ENCODE measurements at regions not wholly inside any gene's neighbourhood (a gene's known extent, or its start where the extent isn't known, plus 50 kb on each side); places are given as distances from the start of the nearest gene placed in this dataset.
"Not testable (repeated sequence)": the region's sequence is repeated elsewhere in the genome, so short reads cannot be mapped to it uniquely, and the experiment has no call there.

GRCh38 chr4:189566271-189566670 lies 374.4 kb upstream of the FRG1 start:
- DNase-seq: not testable (repeated sequence)

- peak; percentile 15 for DNase-seq
These were observed 373.8 kb upstream of the FRG1 start for GRCh38 chr4:189566900-189567299.

GRCh38 chr4:189579645-189580044 lies 361.0 kb upstream of the FRG1 start:
- not testable (repeated sequence) for DNase-seq

- not testable (repeated sequence) for DNase-seq
These were observed 353.6 kb upstream of the FRG1 start for GRCh38 chr4:189586908-189587632.

GRCh38 chr4:189589201-189589600 lies 351.5 kb upstream of the FRG1 start:
- DNase-seq: not testable (repeated sequence)

- DNase-seq: no peak
These were observed 347.8 kb upstream of the FRG1 start for GRCh38 chr4:189592890-189593289.

- no peak for DNase-seq
These were observed 343.3 kb upstream of the FRG1 start for GRCh38 chr4:189597341-189597740.

GRCh38 chr4:189600264-189600663 lies 340.4 kb upstream of the FRG1 start:
- no peak for DNase-seq

- no peak for DNase-seq
These were observed 339.8 kb upstream of the FRG1 start for GRCh38 chr4:189600718-189601435.

GRCh38 chr4:189602827-189603226 lies 337.8 kb upstream of the FRG1 start:
- DNase-seq: not testable (repeated sequence)

GRCh38 chr4:189610571-189610970 lies 330.1 kb upstream of the FRG1 start:
- not testable (repeated sequence) for DNase-seq

- DNase-seq: no peak
These were observed 327.5 kb upstream of the FRG1 start for GRCh38 chr4:189613207-189613606.

- no peak for DNase-seq
These were observed 325.4 kb upstream of the FRG1 start for GRCh38 chr4:189615217-189615663.

GRCh38 chr4:189617741-189618140 lies 322.9 kb upstream of the FRG1 start:
- not testable (repeated sequence) for DNase-seq

GRCh38 chr4:189619441-189620250 lies 321.0 kb upstream of the FRG1 start:
- not testable (repeated sequence) for DNase-seq

GRCh38 chr4:189622574-189622973 lies 318.1 kb upstream of the FRG1 start:
- DNase-seq: not testable (repeated sequence)

- DNase-seq: not testable (repeated sequence)
These were observed 313.6 kb upstream of the FRG1 start for GRCh38 chr4:189627041-189627440.

- DNase-seq: not testable (repeated sequence)
These were observed 310.9 kb upstream of the FRG1 start for GRCh38 chr4:189629733-189630132.

GRCh38 chr4:189630913-189631567 lies 309.6 kb upstream of the FRG1 start:
- peak; percentile 15 for DNase-seq

GRCh38 chr4:189631568-189631916 lies 309.1 kb upstream of the FRG1 start:
- peak; percentile 0 for DNase-seq

- not testable (repeated sequence) for DNase-seq
These were observed 290.2 kb upstream of the FRG1 start for GRCh38 chr4:189650436-189650835.

GRCh38 chr4:189653130-189653653 lies 287.5 kb upstream of the FRG1 start:
- not testable (repeated sequence) for DNase-seq

GRCh38 chr4:189653983-189654382 lies 286.7 kb upstream of the FRG1 start:
- DNase-seq: not testable (repeated sequence)
